ENCODE measurements at regions not wholly inside any gene's neighbourhood (a gene's known extent, or its start where the extent isn't known, plus 50 kb on each side); places are given as distances from the start of the nearest gene placed in this dataset.

GRCh38 chr14:21933681-21934080, 260.1 kb upstream of the OR4E1 start:
- TF ChIP-seq POLR2A (IDR thresholded peaks at IDR 0.05; ENCODE audit: low read depth, low read length) (no peak), POLR2AphosphoS5 (IDR thresholded peaks at IDR 0.05; ENCODE audit: low read depth, low read length) (no peak), TAF1 (IDR thresholded peaks at IDR 0.05; ENCODE audit: low read depth, low read length) (no peak)
